ENCODE measurements at regions not wholly inside any gene's neighbourhood (a gene's known extent, or its start where the extent isn't known, plus 50 kb on each side); places are given as distances from the start of the nearest gene placed in this dataset.

- TF ChIP-seq POLR2A (IDR thresholded peaks at IDR 0.05) (no peak), POLR2AphosphoS5 (IDR thresholded peaks at IDR 0.05) (no peak), EP300 (IDR thresholded peaks at IDR 0.05) (no peak), CTCF (IDR thresholded peaks at IDR 0.05) (no peak)
- H3K27me3 ChIP-seq, result no peaks in the 10 kb centered on the region
- H3K4me1 ChIP-seq, result no peaks in the 10 kb centered on the region
- no peak overlapping the region for H3K27ac ChIP-seq
- H3K9me3 ChIP-seq, result no peaks in the 10 kb centered on the region
- no peak for ATAC-seq
- no peaks in the 10 kb centered on the region for H3K36me3 ChIP-seq
- WGBS, 2 donors (ENCODE audit: low coverage in 1 of 2), result 56 to 94% methylated on average over 2 to 5 of the region's 5 CpGs
- H3K4me3 ChIP-seq, result no peak overlapping the region
Measured at GRCh38 chr2:113829761-113830160, 60.1 kb upstream of the ACTR3 start.

GRCh38 chr2:113829270-113829669 lies 60.6 kb upstream of the ACTR3 start:
- no peak overlapping the region for H3K27ac ChIP-seq
- no peak for ATAC-seq
- WGBS, 2 donors (ENCODE audit: low coverage in 1 of 2), result 80% methylated on average over 2 of the region's 2 CpGs
- H3K36me3 ChIP-seq, result no peaks in the 10 kb centered on the region
- H3K4me3 ChIP-seq, result no peak overlapping the region
- no peaks in the 10 kb centered on the region for H3K9me3 ChIP-seq
- no peak for TF ChIP-seq POLR2A (IDR thresholded peaks at IDR 0.05)
- TF ChIP-seq CTCF (IDR thresholded peaks at IDR 0.05), result no peak
- TF ChIP-seq EP300 (IDR thresholded peaks at IDR 0.05), result no peak
- no peak for TF ChIP-seq POLR2AphosphoS5 (IDR thresholded peaks at IDR 0.05)
- H3K4me1 ChIP-seq, result no peaks in the 10 kb centered on the region
- no peaks in the 10 kb centered on the region for H3K27me3 ChIP-seq

- H3K4me3 ChIP-seq, result no peak overlapping the region
- 96 to 100% methylated on average over 2 of the region's 2 CpGs for WGBS, 2 donors (ENCODE audit: low coverage in 1 of 2)
- no peaks in the 10 kb centered on the region for H3K4me1 ChIP-seq
- no peaks in the 10 kb centered on the region for H3K36me3 ChIP-seq
- no peaks in the 10 kb centered on the region for H3K9me3 ChIP-seq
- TF ChIP-seq EP300 (IDR thresholded peaks at IDR 0.05), result no peak
- no peak overlapping the region for H3K27ac ChIP-seq
- no peaks in the 10 kb centered on the region for H3K27me3 ChIP-seq
- no peak for ATAC-seq
Measured at GRCh38 chr2:113828049-113828742, 61.7 kb upstream of the ACTR3 start.

GRCh38 chr2:113827426-113827825 lies 62.5 kb upstream of the ACTR3 start:
- WGBS, 2 donors (ENCODE audit: low coverage in 1 of 2), result 94 to 100% methylated on average over 1 to 2 of the region's 2 CpGs
- H3K36me3 ChIP-seq, result no peaks in the 10 kb centered on the region
- no peaks in the 10 kb centered on the region for H3K4me1 ChIP-seq
- H3K9me3 ChIP-seq, result no peaks in the 10 kb centered on the region
- no peaks in the 10 kb centered on the region for H3K27me3 ChIP-seq
- no peak overlapping the region for H3K4me3 ChIP-seq
- H3K27ac ChIP-seq, result no peak overlapping the region
- TF ChIP-seq EP300 (IDR thresholded peaks at IDR 0.05), result no peak
- no peak for TF ChIP-seq CTCF (IDR thresholded peaks at IDR 0.05)
- no peak for TF ChIP-seq POLR2AphosphoS5 (IDR thresholded peaks at IDR 0.05)
- no peak for ATAC-seq

- no peak overlapping the region for H3K27ac ChIP-seq
Measured at GRCh38 chr2:113826346-113827285, 63.3 kb upstream of the ACTR3 start.

More at GRCh38 chr2:113826346-113827285, 63.3 kb upstream of the ACTR3 start:
- H3K27me3 ChIP-seq, result no peaks in the 10 kb centered on the region
- H3K36me3 ChIP-seq, result no peaks in the 10 kb centered on the region
- H3K4me1 ChIP-seq, result no peaks in the 10 kb centered on the region
- no peaks in the 10 kb centered on the region for H3K9me3 ChIP-seq
- ATAC-seq, result no peak
- WGBS, 2 donors (ENCODE audit: low coverage in 1 of 2), result 61 to 73% methylated on average over 4 of the region's 4 CpGs
- H3K4me3 ChIP-seq, result no peak overlapping the region
- TF ChIP-seq EP300 (IDR thresholded peaks at IDR 0.05), result no peak
- TF ChIP-seq POLR2A (IDR thresholded peaks at IDR 0.05), result no peak
- TF ChIP-seq CTCF (IDR thresholded peaks at IDR 0.05), result no peak
- TF ChIP-seq POLR2AphosphoS5 (IDR thresholded peaks at IDR 0.05), result no peak
